Esophagus mucosa (tissue), 1 donor: ENCODE measurements at regions not wholly inside any gene's neighbourhood (a gene's known extent, or its start where the extent isn't known, plus 50 kb on each side); places are given as distances from the start of the nearest gene placed in this dataset.

Experiments
- ATAC-seq: fragments of 200-7000 bp; cut with Tn5 transposase; one replicate; pipeline ENCODE4 v1.9.1; 2020
- donor health status: DM: yes; HTN: yes; CAD: no.

GRCh38 chr5:92471861-92472260, 1088.7 kb upstream of the ARRDC3 start:
- no peak for ATAC-seq

- no peak for ATAC-seq
Measured at GRCh38 chr5:92470770-92471169, 1087.7 kb upstream of the ARRDC3 start.

GRCh38 chr5:92468295-92468694, 1085.2 kb upstream of the ARRDC3 start:
- ATAC-seq: no peak

DNA sequence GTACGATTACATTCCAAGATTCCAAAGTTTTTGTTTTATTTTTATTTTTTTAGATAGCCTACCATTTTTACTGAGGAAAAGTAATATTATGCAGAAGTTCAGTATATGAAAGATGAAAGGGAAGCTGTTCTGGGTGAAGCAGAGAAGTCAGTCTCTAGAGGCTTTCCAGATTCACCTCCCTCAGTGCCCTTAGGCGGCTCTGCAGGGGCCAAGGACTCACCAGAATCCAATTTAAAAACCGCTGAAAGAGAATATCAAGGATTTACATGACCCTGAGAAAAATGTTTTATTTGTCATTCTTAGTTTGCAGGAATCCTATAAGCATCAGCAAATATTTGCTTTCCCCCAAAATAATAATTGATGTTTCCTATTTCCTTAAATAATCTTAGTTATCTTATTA, 1084.6 kb upstream of the ARRDC3 start:
- no peak for ATAC-seq

- ATAC-seq: no peak
Measured at GRCh38 chr5:92460505-92460904, 1077.4 kb upstream of the ARRDC3 start.

- ATAC-seq: no peak
Measured at GRCh38 chr5:92459654-92460053, 1076.5 kb upstream of the ARRDC3 start.

DNA sequence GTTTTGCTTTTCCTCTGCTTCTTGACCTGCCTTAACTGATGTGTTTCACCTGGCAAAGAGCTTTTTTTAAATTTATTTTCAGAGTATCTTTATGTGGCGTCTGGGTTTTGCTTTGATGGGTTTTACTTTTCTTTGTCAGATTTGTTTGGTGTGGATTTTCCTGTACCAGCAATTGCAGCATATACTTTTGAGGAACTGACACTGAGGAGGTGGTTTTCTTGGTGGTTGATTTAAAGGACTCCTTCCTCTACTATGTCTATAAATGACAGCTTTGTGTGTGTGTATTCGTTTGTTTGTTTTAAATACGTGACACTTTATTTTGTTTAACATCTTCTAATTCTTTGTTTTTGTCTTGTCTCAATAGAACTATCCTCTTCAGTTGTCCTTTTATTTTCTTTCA, 1071.9 kb upstream of the ARRDC3 start:
- ATAC-seq: no peak

DNA sequence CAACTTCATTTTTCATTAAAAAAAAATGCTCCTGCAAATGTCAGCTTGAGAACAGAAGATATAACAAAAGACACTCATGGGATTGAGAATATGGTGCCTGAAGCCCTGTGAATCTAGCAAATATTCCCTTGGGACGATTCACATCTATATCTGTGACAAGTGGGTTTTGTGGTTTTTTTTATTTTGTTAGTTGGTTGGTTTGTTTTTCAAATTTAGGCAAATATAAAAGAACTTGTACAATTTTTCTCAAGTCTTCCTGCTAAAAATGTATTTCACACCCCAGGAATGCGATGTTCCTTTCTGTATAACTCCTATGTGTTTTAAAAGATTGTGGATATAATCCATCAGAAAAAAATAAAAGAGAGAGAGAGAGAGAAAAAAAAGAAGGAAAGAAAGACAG, 1061.8 kb upstream of the ARRDC3 start:
- ATAC-seq: no peak

DNA sequence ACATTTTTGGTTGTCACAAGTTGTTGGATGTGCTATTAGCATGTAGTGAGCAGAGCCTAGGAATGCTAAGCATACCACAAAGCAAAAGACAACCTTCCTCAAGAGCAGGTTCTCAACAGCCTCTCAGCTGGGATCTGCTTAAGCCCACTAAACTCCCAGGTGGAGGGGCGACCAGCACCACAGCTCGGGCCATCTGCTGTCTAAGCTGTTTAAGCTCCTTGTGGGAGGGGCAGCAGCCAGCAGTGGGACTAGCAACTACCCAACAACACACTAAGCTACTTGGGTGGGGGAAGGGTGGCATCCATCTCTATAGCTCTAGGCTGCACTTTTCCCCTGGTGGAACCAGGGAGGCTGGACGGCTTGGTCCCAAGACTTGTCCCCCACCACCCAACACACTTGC, 1052.7 kb upstream of the ARRDC3 start:
- ATAC-seq: no peak

DNA sequence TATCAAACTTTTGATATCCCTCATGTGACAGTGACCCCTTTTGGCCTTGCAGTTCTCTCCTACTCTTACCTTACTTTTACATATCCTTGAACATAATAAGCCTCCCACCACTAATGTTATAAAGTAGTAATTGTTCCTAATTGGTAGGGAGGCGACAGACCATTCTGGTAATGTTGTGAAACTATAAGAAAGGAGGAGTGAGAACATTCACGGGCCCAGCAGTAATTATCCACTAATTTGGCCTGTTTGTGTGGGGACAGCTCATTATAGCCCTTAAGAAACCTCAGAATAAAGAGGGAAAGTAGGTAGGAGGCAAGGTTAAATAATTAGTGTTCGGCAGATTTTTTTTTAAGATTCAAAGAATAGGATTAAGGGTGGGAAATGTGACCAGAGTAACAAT, 1046.5 kb upstream of the ARRDC3 start:
- no peak for ATAC-seq

- no peak for ATAC-seq
Measured at GRCh38 chr5:92428415-92428814, 1045.3 kb upstream of the ARRDC3 start.

GRCh38 chr5:92424785-92425426, 1041.8 kb upstream of the ARRDC3 start:
- ATAC-seq: no peak

DNA sequence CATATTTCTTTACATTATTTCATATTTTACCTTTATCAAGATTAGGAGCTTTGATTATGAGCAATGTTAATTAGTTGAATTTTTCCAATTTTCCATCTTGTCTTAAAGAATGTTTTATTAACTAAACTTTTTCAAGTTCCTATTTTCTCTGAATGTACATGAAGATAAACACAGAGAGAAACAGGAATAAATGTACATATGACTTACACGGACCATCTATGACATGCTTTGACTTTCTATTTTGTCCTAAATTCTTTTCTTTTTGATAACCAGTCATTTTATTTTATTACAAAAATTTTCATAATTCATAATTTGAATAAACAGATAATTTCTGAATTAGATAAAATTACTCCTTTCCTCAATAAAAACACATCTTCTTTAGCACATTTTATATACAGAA, 1038.8 kb upstream of the ARRDC3 start:
- ATAC-seq: no peak

- no peak for ATAC-seq
Measured at GRCh38 chr5:92421196-92421595, 1038.1 kb upstream of the ARRDC3 start.

- ATAC-seq: no peak
Measured at GRCh38 chr5:92419261-92419660, 1036.1 kb upstream of the ARRDC3 start.

DNA sequence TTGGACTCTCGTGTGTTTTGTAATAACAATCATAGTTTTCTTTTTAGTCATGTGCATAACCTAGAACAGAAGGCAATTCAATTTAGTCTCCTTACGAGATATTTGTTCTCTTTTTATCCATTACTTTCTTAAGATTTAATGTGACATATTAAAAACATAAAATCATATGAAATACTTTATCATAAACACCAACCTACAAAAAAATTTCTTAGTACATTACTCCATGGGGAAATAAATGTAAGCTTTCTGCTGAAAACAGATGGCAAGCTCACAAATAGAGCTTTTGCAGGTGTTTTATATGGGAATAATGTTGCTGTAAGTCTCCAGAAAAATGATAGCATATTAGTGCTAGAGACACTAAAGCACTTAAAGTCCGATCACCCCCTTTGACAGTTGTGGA, 1035.2 kb upstream of the ARRDC3 start:
- ATAC-seq: no peak

DNA sequence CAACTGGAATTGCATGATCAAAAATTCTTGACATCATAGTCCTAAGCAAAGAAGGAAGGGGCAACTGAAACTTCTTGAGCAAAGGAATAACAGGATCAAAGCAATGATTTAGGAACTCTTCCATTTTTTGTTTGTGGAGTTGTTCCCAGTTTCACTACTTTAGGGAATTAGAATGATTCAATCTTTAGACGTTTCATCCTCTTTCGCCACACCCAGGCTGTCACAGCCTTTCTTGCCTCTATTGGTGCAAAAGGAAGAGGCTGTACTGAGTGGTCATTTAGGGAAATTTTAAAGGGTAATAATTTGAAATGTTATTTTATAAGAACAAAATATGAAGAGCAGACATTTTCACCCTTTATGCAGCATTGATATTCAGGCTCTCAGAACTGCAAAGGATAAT, 1026.0 kb upstream of the ARRDC3 start:
- ATAC-seq: no peak

GRCh38 chr5:92402956-92403702, 1020.0 kb upstream of the ARRDC3 start:
- no peak for ATAC-seq

GRCh38 chr5:92402045-92402444, 1018.9 kb upstream of the ARRDC3 start:
- ATAC-seq: no peak

DNA sequence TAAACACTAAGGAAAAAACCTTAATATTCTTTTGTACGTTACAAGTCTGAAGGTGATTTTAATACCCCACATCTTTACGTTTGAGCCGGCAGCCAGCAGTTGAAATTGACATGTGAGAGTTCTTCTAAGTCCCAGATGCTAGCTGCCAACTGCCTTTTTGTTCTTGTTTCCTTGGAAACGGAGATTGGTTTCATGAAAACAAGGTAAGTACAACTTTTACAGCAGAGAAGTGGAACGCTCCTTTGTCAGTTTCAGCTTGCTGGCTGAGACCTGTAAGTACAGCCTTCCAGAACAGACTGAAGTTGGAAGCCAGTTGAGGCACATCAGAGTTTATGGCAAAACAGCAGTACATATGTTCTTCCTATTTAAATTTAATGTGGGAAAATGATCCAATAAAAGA, 1018.4 kb upstream of the ARRDC3 start:
- ATAC-seq: no peak

DNA sequence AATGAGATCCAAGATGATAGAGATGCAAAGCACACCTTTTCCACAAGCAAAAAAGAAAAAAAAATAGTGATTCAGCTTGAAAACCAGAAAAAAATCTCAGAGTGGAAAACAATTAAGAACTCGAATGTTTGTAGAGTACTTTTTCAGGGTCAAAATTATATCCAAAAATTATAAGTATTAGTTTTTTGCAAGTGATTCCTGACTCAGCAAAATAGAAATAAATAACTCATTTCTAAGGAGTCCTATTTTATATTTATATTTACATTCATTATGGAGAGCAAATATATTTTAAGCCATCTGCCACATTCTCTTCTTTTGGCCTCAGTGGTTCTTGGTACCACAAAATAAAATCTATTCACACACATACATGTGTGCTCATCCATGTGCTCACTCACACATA, 1011.8 kb upstream of the ARRDC3 start:
- ATAC-seq: no peak

DNA sequence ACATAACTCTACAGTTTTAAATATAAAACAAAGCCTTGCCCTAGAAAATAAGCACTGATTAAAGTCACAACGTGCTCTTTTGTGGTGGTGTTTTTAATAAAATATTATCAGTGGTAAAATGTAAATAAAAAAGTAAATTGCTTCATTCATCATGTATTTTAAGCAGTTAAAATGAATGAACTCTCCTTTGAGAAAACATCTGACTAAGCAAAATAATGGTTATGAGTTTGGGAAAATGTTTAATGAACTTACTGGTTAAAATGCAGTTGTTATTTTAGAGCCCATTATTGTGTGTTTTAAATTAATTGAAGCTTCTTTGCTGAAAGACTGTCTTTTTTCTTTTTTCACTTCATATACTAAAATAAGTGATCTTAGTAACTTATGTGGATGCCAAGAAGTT, 1007.5 kb upstream of the ARRDC3 start:
- ATAC-seq: no peak

DNA sequence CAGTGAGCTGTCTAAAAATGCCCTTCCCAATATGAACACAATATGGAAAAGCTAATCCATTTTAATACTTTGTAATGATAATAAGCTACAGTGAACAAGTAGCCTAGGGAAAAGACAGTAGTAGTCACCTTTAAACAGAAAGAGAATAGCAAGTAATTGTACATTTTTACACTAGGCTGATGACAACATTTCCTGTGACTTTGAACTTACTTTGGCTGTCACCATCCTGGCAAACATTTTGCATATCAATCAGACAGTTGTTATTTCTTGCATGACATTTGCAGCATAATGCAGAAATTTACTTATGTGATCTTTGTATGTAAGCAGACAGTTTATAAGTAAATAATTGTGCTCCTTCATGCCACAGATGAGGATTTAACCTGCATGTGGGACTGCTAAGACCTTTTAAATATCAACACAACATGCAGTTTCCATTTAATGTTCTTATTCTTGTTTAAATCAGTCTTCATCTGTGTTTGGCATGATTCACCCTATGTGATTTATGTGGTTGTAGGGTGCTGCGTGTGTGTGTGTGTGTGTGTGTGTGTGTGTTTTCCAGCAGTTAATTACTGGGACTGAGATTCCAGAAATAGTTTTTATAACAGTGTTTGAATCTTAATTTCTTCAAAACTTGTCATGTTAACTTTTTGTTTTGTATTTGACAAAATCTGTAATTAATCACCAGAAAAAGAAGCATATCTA, 997.1 kb upstream of the ARRDC3 start:
- ATAC-seq: no peak

DNA sequence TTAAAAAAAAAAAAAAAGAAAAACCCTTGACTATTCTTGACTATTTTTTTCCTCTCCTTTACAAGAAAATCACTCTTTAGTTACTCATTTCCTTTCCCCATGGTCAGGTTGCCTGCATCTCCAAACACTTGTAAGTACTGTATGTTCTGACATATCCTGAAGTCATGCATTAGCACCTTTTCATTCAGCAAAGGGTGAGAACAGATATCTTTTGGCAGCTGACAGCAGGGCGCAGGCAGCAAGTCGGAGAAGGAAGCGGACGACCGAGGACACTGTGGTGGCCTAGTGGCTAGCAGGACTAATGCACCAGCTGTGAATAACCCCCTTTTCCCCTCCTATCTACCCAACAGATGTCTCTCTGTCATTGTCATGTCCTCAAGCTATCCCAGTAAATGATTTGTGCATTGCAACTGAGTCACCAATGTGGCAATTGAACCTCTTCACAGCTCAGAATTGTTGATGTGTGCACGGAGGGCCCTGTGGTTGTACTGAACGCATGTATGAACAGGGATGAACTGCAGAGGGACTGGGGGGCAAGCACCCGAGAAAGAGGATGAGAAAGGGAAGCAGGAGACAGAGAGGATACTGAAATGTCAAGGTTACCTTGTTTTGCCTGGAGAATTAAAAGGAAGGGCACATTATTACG, 996.0 kb upstream of the ARRDC3 start:
- ATAC-seq: no peak
